Astrocyte (in vitro differentiated cells and primary cell): ENCODE measurements at regions not wholly inside any gene's neighbourhood (a gene's known extent, or its start where the extent isn't known, plus 50 kb on each side); places are given as distances from the start of the nearest gene placed in this dataset.

Source experiments
- EZH2 ChIP-seq: IDR thresholded peaks from 2 replicates; pipeline ENCODE4 v1.6.1; 2012; ENCODE audit warnings: mild to moderate bottlenecking, low read length, inconsistent platforms; ENCODE audit not compliant: insufficient read depth
- TF ChIP-seq, protein P1 (sequence below): IDR thresholded peaks from 2 replicates; pipeline ENCODE4 v1.5.1; 2011; ENCODE audit warnings: low read depth, mild to moderate bottlenecking, inconsistent platforms, low read length, moderate library complexity; ENCODE audit not compliant: insufficient read depth

DNA sequence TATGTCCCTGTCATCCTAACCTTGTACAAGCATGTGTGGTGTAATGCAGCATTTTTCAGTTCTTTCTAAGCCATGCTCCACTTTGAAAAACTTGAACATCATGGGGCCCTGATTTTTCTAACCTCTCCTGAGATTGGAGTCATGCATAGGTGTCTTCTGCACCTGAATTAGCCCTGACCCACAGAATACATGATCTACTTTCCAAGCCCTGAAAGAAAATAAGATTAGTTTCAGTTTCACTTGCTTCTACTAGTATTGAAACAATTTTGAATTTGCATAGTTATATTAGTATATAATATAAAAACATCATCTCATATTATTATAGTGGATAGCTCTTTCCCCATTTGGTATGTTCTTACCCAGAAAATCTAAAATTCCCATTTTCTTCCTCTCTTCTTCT lies 178.2 kb downstream of the HS3ST1 start:
- TF ChIP-seq, protein P1, sequence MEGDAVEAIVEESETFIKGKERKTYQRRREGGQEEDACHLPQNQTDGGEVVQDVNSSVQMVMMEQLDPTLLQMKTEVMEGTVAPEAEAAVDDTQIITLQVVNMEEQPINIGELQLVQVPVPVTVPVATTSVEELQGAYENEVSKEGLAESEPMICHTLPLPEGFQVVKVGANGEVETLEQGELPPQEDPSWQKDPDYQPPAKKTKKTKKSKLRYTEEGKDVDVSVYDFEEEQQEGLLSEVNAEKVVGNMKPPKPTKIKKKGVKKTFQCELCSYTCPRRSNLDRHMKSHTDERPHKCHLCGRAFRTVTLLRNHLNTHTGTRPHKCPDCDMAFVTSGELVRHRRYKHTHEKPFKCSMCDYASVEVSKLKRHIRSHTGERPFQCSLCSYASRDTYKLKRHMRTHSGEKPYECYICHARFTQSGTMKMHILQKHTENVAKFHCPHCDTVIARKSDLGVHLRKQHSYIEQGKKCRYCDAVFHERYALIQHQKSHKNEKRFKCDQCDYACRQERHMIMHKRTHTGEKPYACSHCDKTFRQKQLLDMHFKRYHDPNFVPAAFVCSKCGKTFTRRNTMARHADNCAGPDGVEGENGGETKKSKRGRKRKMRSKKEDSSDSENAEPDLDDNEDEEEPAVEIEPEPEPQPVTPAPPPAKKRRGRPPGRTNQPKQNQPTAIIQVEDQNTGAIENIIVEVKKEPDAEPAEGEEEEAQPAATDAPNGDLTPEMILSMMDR, result no peak
- no peak for TF ChIP-seq EZH2
